Fibroblast of lung (primary cell): ENCODE measurements at regions not wholly inside any gene's neighbourhood (a gene's known extent, or its start where the extent isn't known, plus 50 kb on each side); places are given as distances from the start of the nearest gene placed in this dataset.

ENCODE experiments used
- EZH2 ChIP-seq: IDR thresholded peaks from 2 replicates; pipeline ENCODE4 v1.5.1; 2012; ENCODE audit warnings: low read length, control low read depth, mild to moderate bottlenecking; ENCODE audit errors: missing control alignments
- TF ChIP-seq, protein P1 (sequence below), 2 donors: IDR thresholded peaks in 1 of 2; conservative IDR thresholded peaks in 1 of 2; 1 replicate in 1 of 2; 2 replicates in 1 of 2; pipeline ENCODE4 v1.5.1; 2011 to 2012; ENCODE audit warnings: low read length in 2 of 2, control low read depth in 1 of 2, inconsistent platforms in 1 of 2, low read depth in 1 of 2, mild to moderate bottlenecking in 1 of 2

DNA sequence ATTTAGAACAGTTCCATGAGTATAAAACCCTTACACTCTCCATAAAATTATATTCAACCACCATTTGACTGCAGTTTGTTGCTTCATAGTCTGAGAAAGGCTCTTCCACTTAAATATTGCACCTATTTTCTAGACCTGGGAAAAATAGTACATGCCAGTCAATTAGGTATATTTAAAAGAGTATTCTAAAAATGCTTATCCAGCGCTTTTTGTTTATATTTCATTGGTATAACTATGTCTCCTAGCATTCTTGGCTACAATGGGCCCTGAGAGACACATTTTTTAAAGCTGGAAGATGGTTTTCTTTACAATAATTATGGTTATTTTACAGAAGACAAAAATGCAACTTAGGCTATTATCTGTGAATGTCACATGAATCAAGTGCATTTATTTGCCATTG, 439.4 kb downstream of the KCNJ18 start:
- TF ChIP-seq, protein P1, sequence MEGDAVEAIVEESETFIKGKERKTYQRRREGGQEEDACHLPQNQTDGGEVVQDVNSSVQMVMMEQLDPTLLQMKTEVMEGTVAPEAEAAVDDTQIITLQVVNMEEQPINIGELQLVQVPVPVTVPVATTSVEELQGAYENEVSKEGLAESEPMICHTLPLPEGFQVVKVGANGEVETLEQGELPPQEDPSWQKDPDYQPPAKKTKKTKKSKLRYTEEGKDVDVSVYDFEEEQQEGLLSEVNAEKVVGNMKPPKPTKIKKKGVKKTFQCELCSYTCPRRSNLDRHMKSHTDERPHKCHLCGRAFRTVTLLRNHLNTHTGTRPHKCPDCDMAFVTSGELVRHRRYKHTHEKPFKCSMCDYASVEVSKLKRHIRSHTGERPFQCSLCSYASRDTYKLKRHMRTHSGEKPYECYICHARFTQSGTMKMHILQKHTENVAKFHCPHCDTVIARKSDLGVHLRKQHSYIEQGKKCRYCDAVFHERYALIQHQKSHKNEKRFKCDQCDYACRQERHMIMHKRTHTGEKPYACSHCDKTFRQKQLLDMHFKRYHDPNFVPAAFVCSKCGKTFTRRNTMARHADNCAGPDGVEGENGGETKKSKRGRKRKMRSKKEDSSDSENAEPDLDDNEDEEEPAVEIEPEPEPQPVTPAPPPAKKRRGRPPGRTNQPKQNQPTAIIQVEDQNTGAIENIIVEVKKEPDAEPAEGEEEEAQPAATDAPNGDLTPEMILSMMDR (conservative IDR thresholded peaks at IDR 0.05 in 1 of 2, IDR thresholded peaks at IDR 0.05 in 1 of 2; ENCODE audit: low read depth in 1 of 2, low read length in 2 of 2) = no peak
- no peak for TF ChIP-seq EZH2
